ENCODE measurements at regions not wholly inside any gene's neighbourhood (a gene's known extent, or its start where the extent isn't known, plus 50 kb on each side); places are given as distances from the start of the nearest gene placed in this dataset.
"Not testable (repeated sequence)": the region's sequence is repeated elsewhere in the genome, so short reads cannot be mapped to it uniquely, and the experiment has no call there.

GRCh38 chr21:10437977-10438376 lies 83.4 kb upstream of the TPTE start:
- DNase-seq: not testable (repeated sequence)

- DNase-seq: not testable (repeated sequence)
Measured at GRCh38 chr21:10440639-10441038, 80.7 kb upstream of the TPTE start.

GRCh38 chr21:10442018-10442417 lies 79.4 kb upstream of the TPTE start:
- not testable (repeated sequence) for DNase-seq

- DNase-seq: not testable (repeated sequence)
Measured at GRCh38 chr21:10445685-10446084, 75.7 kb upstream of the TPTE start.

- DNase-seq: not testable (repeated sequence)
Measured at GRCh38 chr21:10449451-10449850, 71.9 kb upstream of the TPTE start.

GRCh38 chr21:10451274-10451673 lies 70.1 kb upstream of the TPTE start:
- DNase-seq: not testable (repeated sequence)

- not testable (repeated sequence) for DNase-seq
Measured at GRCh38 chr21:10457765-10458164, 63.6 kb upstream of the TPTE start.

- not testable (repeated sequence) for DNase-seq
Measured at GRCh38 chr21:10460957-10461356, 60.4 kb upstream of the TPTE start.

GRCh38 chr21:10461445-10461844 lies 59.9 kb upstream of the TPTE start:
- DNase-seq: not testable (repeated sequence)

GRCh38 chr21:10463156-10463555 lies 58.2 kb upstream of the TPTE start:
- DNase-seq: no peak

- no peak for DNase-seq
Measured at GRCh38 chr21:10464975-10465374, 56.4 kb upstream of the TPTE start.

- DNase-seq: not testable (repeated sequence)
Measured at GRCh38 chr21:10465524-10466110, 55.8 kb upstream of the TPTE start.

GRCh38 chr21:10466200-10466599 lies 55.2 kb upstream of the TPTE start:
- no peak for DNase-seq
